HG02973 (cell line): ENCODE measurements at regions not wholly inside any gene's neighbourhood (a gene's known extent, or its start where the extent isn't known, plus 50 kb on each side); places are given as distances from the start of the nearest gene placed in this dataset.
"Not testable (repeated sequence)": the region's sequence is repeated elsewhere in the genome, so short reads cannot be mapped to it uniquely, and the experiment has no call there.

Experiments
- ATAC-seq: cut with Tn5 transposase; IDR thresholded peaks from one replicate; pipeline ENCODE4 v1.9.1; 2021; ENCODE audit warnings: moderate library complexity; ENCODE audit not compliant: unreplicated experiment

GRCh38 chr4:170729236-170729635 is 639.5 kb upstream of the AADAT start:
- ATAC-seq: no peak

- no peak for ATAC-seq
Observed at GRCh38 chr4:170724191-170724590, 634.4 kb upstream of the AADAT start.

- ATAC-seq: no peak
Observed at GRCh38 chr4:170723171-170723570, 633.4 kb upstream of the AADAT start.

GRCh38 chr4:170721812-170722373 is 632.1 kb upstream of the AADAT start:
- no peak for ATAC-seq

- no peak for ATAC-seq
Observed at GRCh38 chr4:170716868-170717267, 627.1 kb upstream of the AADAT start.

- ATAC-seq: no peak
Observed at GRCh38 chr4:170705907-170706306, 616.2 kb upstream of the AADAT start.

- ATAC-seq: no peak
Observed at GRCh38 chr4:170700064-170700463, 610.3 kb upstream of the AADAT start.

- peak; percentile 58 for ATAC-seq
Observed at GRCh38 chr4:170698334-170698733, 608.6 kb upstream of the AADAT start.

- peak; percentile 47 for ATAC-seq
Observed at GRCh38 chr4:170697845-170698244, 608.1 kb upstream of the AADAT start.

- ATAC-seq: no peak
Observed at GRCh38 chr4:170697045-170697444, 607.3 kb upstream of the AADAT start.

GRCh38 chr4:170691168-170691567 is 601.4 kb upstream of the AADAT start:
- no peak for ATAC-seq

GRCh38 chr4:170687751-170688150 is 598.0 kb upstream of the AADAT start:
- ATAC-seq: no peak

GRCh38 chr4:170685701-170686100 is 595.9 kb upstream of the AADAT start:
- ATAC-seq: not testable (repeated sequence)

GRCh38 chr4:170682558-170683294 is 593.0 kb upstream of the AADAT start:
- no peak for ATAC-seq

- ATAC-seq: not testable (repeated sequence)
Observed at GRCh38 chr4:170682087-170682486, 592.3 kb upstream of the AADAT start.

- peak; percentile 47 for ATAC-seq
Observed at GRCh38 chr4:170675568-170676262, 586.0 kb upstream of the AADAT start.

GRCh38 chr4:170674176-170674575 is 584.4 kb upstream of the AADAT start:
- no peak for ATAC-seq

- no peak for ATAC-seq
Observed at GRCh38 chr4:170672381-170672965, 582.7 kb upstream of the AADAT start.

- ATAC-seq: no peak
Observed at GRCh38 chr4:170671171-170671570, 581.4 kb upstream of the AADAT start.

- no peak for ATAC-seq
Observed at GRCh38 chr4:170667814-170668213, 578.1 kb upstream of the AADAT start.

- no peak for ATAC-seq
Observed at GRCh38 chr4:170666909-170667308, 577.2 kb upstream of the AADAT start.

- no peak for ATAC-seq
Observed at GRCh38 chr4:170662250-170662649, 572.5 kb upstream of the AADAT start.
